T-helper 17 cell (primary cell): ENCODE measurements at regions not wholly inside any gene's neighbourhood (a gene's known extent, or its start where the extent isn't known, plus 50 kb on each side); places are given as distances from the start of the nearest gene placed in this dataset.

ENCODE experiments used
- ATAC-seq: fragments of 150-1000 bp; cut with Tn5 transposase; 2 replicates; pipeline ENCODE4 v1.10.0; 2021; ENCODE audit warnings: mild to moderate bottlenecking, moderate library complexity
- DNase-seq, 3 donors: peaks; one replicate each; pipeline versions ENCODE4 v3.0.0 to v3.0.0-alpha.2; 2020 to 2021
- H3K9me3 ChIP-seq: one replicate; pipeline ENCODE4 v1.7.0; 2013; ENCODE audit warnings: low read length, mild to moderate bottlenecking; ENCODE audit not compliant: control insufficient read depth, poor library complexity, severe bottlenecking
- H3K27ac Mint-ChIP-seq: one replicate; pipeline ENCODE4 v1.8.0; 2022; ENCODE audit warnings: mild to moderate bottlenecking, moderate library complexity, mixed read lengths
- H3K27me3 Mint-ChIP-seq: one replicate; pipeline ENCODE4 v1.8.0; 2022; ENCODE audit warnings: mixed read lengths
- H3K36me3 Mint-ChIP-seq: one replicate; pipeline ENCODE4 v1.8.0; 2022; ENCODE audit warnings: low read depth, mixed read lengths
- H3K4me1 Mint-ChIP-seq: one replicate; pipeline ENCODE4 v1.8.0; 2022; ENCODE audit warnings: mild to moderate bottlenecking, mixed read lengths
- H3K4me3 Mint-ChIP-seq: one replicate; pipeline ENCODE4 v1.8.0; 2022; ENCODE audit warnings: mild to moderate bottlenecking, moderate library complexity, mixed read lengths

- no peaks in the 10 kb centered on the region for H3K4me1 Mint-ChIP-seq
- DNase-seq: no peak
- ATAC-seq: no peak
Observed at GRCh38 chr2:107305966-107306365, 420.0 kb upstream of the ST6GAL2 start.

DNA sequence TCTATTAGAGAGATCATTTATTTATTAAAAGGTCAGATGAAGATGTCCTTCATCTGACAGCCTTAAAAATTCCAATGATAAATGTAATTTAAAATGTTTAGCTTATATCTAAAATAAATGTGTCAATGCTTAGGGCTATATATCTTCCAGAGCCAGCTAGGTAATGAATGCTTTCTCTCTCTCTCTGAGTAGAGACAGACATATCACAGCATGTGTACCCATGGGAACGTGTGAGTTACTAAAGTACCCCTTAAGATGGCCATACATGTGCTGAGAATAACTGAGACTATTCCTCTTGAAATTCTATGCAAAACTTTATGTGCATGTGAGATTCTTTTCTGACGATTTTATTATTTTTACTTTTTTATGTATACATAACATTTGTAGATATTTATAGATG is 420.9 kb upstream of the ST6GAL2 start:
- H3K36me3 Mint-ChIP-seq: peaks cover 2% of the 10 kb centered on the region
- no peaks in the 10 kb centered on the region for H3K9me3 ChIP-seq
- H3K27ac Mint-ChIP-seq: no peak overlapping the region
- no peaks in the 10 kb centered on the region for H3K4me1 Mint-ChIP-seq
- no peaks in the 10 kb centered on the region for H3K27me3 Mint-ChIP-seq
- no peak for ATAC-seq
- H3K4me3 Mint-ChIP-seq: no peak overlapping the region
- DNase-seq: no peak

More at GRCh38 chr2:107305966-107306365, 420.0 kb upstream of the ST6GAL2 start:
- H3K36me3 Mint-ChIP-seq: peaks cover 2% of the 10 kb centered on the region
- no peak overlapping the region for H3K4me3 Mint-ChIP-seq
- no peaks in the 10 kb centered on the region for H3K9me3 ChIP-seq
- no peak overlapping the region for H3K27ac Mint-ChIP-seq
- no peaks in the 10 kb centered on the region for H3K27me3 Mint-ChIP-seq

GRCh38 chr2:107308835-107309234 is 422.9 kb upstream of the ST6GAL2 start:
- DNase-seq (no peak), ATAC-seq (no peak)
- peaks cover 2% of the 10 kb centered on the region for H3K36me3 Mint-ChIP-seq
- H3K4me3 Mint-ChIP-seq: no peak overlapping the region
- H3K27ac Mint-ChIP-seq: no peak overlapping the region
- H3K9me3 ChIP-seq: no peaks in the 10 kb centered on the region
- no peaks in the 10 kb centered on the region for H3K4me1 Mint-ChIP-seq
- no peaks in the 10 kb centered on the region for H3K27me3 Mint-ChIP-seq

- no peaks in the 10 kb centered on the region for H3K36me3 Mint-ChIP-seq
- H3K4me1 Mint-ChIP-seq: no peaks in the 10 kb centered on the region
Observed at GRCh38 chr2:107312240-107312639, 426.3 kb upstream of the ST6GAL2 start.

DNA sequence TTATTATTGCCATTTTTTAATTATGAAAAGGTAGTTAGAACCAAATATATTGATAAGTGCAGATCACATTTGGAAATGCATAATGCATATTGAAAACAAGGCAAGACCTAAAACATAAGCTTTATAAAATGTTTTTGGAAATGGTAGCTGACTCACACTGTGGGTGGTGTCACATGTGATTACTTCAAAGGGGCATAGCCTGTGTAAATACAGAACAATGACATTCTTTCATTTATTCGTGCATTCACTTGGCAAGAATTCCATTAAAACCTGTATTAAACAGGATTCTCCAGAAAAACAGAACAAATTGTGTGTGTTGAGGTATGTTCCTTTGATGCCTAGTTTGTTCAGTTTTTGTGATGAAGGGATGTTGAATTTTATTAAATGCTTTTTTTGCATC is 427.3 kb upstream of the ST6GAL2 start:
- H3K27ac Mint-ChIP-seq: no peak overlapping the region
- no peaks in the 10 kb centered on the region for H3K4me1 Mint-ChIP-seq
- no peaks in the 10 kb centered on the region for H3K36me3 Mint-ChIP-seq
- ATAC-seq: no peak
- no peak for DNase-seq
- H3K9me3 ChIP-seq: no peaks in the 10 kb centered on the region
- H3K4me3 Mint-ChIP-seq: no peak overlapping the region
- H3K27me3 Mint-ChIP-seq: no peaks in the 10 kb centered on the region

More at GRCh38 chr2:107312240-107312639, 426.3 kb upstream of the ST6GAL2 start:
- no peak for DNase-seq
- H3K27me3 Mint-ChIP-seq: no peaks in the 10 kb centered on the region
- no peak overlapping the region for H3K4me3 Mint-ChIP-seq
- no peak for ATAC-seq
- no peaks in the 10 kb centered on the region for H3K9me3 ChIP-seq
- no peak overlapping the region for H3K27ac Mint-ChIP-seq

DNA sequence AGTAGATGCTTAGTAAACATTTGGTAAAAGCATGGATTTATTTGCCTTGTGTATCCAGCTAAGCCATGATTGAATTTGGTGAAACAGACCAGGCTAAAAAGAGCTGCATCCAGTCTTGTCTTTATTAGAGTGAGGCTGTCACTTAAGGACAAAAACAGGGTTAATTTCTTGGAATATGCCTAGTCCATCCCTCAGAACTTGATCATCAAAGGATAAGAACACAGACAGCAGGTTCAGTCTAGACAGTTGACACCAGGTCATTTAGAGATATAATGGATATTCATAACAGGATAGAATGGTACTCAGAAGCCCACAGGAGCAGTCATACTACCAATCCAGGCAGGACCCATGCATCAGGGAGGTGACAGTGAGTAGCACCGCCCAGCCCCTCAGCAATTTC is 434.9 kb upstream of the ST6GAL2 start:
- no peaks in the 10 kb centered on the region for H3K4me1 Mint-ChIP-seq
- no peak overlapping the region for H3K4me3 Mint-ChIP-seq
- ATAC-seq (no peak), DNase-seq (no peak)
- H3K36me3 Mint-ChIP-seq: no peaks in the 10 kb centered on the region
- H3K27me3 Mint-ChIP-seq: no peaks in the 10 kb centered on the region
- no peaks in the 10 kb centered on the region for H3K9me3 ChIP-seq
- H3K27ac Mint-ChIP-seq: no peak overlapping the region

- ATAC-seq (no peak), DNase-seq (no peak)
- no peak overlapping the region for H3K27ac Mint-ChIP-seq
- H3K4me1 Mint-ChIP-seq: no peaks in the 10 kb centered on the region
- H3K36me3 Mint-ChIP-seq: no peaks in the 10 kb centered on the region
- no peaks in the 10 kb centered on the region for H3K9me3 ChIP-seq
- H3K4me3 Mint-ChIP-seq: no peak overlapping the region
- H3K27me3 Mint-ChIP-seq: no peaks in the 10 kb centered on the region
Observed at GRCh38 chr2:107322416-107322815, 436.4 kb upstream of the ST6GAL2 start.

- Mint-ChIP-seq H3K4me3 (no peak overlapping the region), H3K36me3 (no peaks in the 10 kb centered on the region), H3K27ac (no peak overlapping the region), H3K4me1 (no peaks in the 10 kb centered on the region), H3K27me3 (no peaks in the 10 kb centered on the region)
- DNase-seq (no peak), ATAC-seq (no peak)
- no peaks in the 10 kb centered on the region for H3K9me3 ChIP-seq
Observed at GRCh38 chr2:107323946-107324565, 438.1 kb upstream of the ST6GAL2 start.

GRCh38 chr2:107325981-107326786 is 440.2 kb upstream of the ST6GAL2 start:
- no peak for ATAC-seq
- no peak overlapping the region for H3K27ac Mint-ChIP-seq
- H3K9me3 ChIP-seq: no peaks in the 10 kb centered on the region
- H3K4me3 Mint-ChIP-seq: no peak overlapping the region
- no peaks in the 10 kb centered on the region for H3K27me3 Mint-ChIP-seq
- H3K36me3 Mint-ChIP-seq: no peaks in the 10 kb centered on the region
- no peaks in the 10 kb centered on the region for H3K4me1 Mint-ChIP-seq
- no peak for DNase-seq

- H3K27ac Mint-ChIP-seq: no peak overlapping the region
- ATAC-seq (no peak), DNase-seq (no peak)
- H3K4me3 Mint-ChIP-seq: no peak overlapping the region
- H3K9me3 ChIP-seq: no peaks in the 10 kb centered on the region
- H3K36me3 Mint-ChIP-seq: no peaks in the 10 kb centered on the region
- H3K27me3 Mint-ChIP-seq: no peaks in the 10 kb centered on the region
- H3K4me1 Mint-ChIP-seq: no peaks in the 10 kb centered on the region
Observed at GRCh38 chr2:107334306-107334705, 448.3 kb upstream of the ST6GAL2 start.

DNA sequence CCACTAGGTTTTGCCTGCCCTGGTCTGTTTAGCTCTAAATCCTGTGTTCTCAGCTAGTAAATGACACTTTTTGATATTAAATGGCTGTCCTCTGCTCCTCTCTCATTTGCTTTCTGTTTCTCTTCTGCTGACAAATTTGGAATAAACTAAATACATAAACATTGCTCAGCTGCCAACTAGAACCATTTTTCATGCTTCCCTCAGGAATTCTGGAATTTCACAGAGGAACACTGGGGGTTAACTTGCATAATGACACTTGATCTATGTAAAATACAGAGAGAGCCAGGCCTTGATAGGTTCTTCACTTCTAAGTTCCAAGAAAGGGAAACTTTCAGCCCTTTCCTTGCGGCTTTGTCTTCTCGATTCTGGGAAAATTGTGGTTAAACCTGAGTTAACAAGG is 450.6 kb upstream of the ST6GAL2 start:
- H3K9me3 ChIP-seq: no peaks in the 10 kb centered on the region

DNA sequence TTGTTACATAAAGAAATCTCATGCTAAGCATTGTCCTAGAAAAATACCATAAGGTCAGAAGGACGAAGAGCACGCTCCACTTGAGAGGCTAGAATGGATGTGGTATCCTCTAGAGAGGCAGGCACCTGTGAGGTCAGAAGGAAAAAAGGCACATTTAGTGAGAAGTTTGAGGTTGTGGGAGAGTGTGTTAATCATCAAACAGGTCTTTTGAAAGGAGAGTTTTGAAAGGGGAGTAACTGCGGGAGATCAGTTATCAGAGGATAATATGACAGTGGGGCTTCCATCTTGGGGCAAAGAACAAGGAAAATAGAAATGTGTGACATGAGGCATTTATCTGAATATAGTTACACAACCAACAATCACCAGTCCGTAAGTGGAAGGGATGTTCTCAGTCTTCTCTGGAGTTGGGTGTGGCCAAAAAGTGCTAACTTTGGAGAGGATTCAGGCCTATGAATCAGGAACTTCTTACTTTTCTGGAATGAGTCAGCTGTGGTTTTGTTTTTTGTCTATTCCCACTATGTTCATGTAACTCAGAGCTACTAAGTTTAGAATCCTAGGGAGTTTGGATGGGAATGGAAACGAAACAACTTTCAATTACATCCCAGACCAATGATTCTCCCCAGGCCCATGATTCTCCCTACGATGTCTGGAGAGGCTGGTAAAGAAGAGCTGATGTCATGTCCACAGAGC is 451.4 kb upstream of the ST6GAL2 start:
- no peak for DNase-seq
- Mint-ChIP-seq H3K27me3 (no peaks in the 10 kb centered on the region), H3K4me1 (no peaks in the 10 kb centered on the region), H3K36me3 (no peaks in the 10 kb centered on the region), H3K4me3 (no peak overlapping the region), H3K27ac (no peak overlapping the region)
- no peak for ATAC-seq
- no peaks in the 10 kb centered on the region for H3K9me3 ChIP-seq

More for the DNA sequence above, 450.6 kb upstream of the ST6GAL2 start:
- Mint-ChIP-seq H3K4me1 (no peaks in the 10 kb centered on the region), H3K36me3 (no peaks in the 10 kb centered on the region), H3K4me3 (no peak overlapping the region), H3K27me3 (no peaks in the 10 kb centered on the region), H3K27ac (no peak overlapping the region)
- ATAC-seq: no peak
- DNase-seq: no peak

GRCh38 chr2:107338059-107338458 is 452.1 kb upstream of the ST6GAL2 start:
- ATAC-seq (no peak), DNase-seq (no peak)
- no peak overlapping the region for H3K27ac Mint-ChIP-seq
- H3K9me3 ChIP-seq: no peaks in the 10 kb centered on the region
- H3K27me3 Mint-ChIP-seq: no peaks in the 10 kb centered on the region
- H3K36me3 Mint-ChIP-seq: no peaks in the 10 kb centered on the region
- no peak overlapping the region for H3K4me3 Mint-ChIP-seq
- no peaks in the 10 kb centered on the region for H3K4me1 Mint-ChIP-seq
